ENCODE measurements at regions not wholly inside any gene's neighbourhood (a gene's known extent, or its start where the extent isn't known, plus 50 kb on each side); places are given as distances from the start of the nearest gene placed in this dataset.

DNA sequence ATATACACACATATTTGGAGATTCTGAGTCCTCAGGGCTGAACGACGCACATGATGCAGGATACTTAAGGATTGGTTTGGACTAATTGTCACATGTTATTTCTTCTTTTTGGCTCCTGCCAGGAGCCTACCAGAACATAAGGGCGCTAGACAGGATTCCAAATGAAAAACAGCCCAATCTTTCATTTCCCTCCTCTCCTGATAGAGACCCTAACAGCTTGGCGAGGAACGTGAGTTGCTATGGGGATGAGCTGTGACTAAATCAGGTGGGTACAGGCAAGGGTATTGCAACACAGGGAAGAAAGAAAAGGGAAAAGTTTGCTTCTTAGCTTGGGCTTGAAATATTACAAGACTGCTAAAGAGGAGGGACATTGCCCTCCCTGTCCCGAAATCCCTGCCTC lies 109.9 kb downstream of the AIPL1 start:
- no peak overlapping the region for H3K27ac ChIP-seq (ENCODE audit: insufficient read depth, low read depth, low read length)
- H3K9me1 ChIP-seq (replicated peaks; ENCODE audit: control insufficient read depth, extremely low read depth, insufficient read depth, low read length): no peaks in the 10 kb centered on the region
- H3K9me3 ChIP-seq (replicated peaks; ENCODE audit: control insufficient read depth, insufficient read depth, low read length): no peaks in the 10 kb centered on the region
- CTCF ChIA-PET: interaction anchor here (1.0 to 1.5 kb wide), 2 partner anchors 111 to 733 kb away, joined by 3 to 4 read pairs; no protein-coding TSS in a partner anchor
- peaks cover 13% of the 10 kb centered on the region for H3K4me1 ChIP-seq (ENCODE audit: control insufficient read depth, extremely low read depth, insufficient read depth, low read length)
- H3K27me3 ChIP-seq (ENCODE audit: control insufficient read depth in 2 of 2, insufficient read depth in 2 of 2, low read length in 2 of 2): peaks cover 0 to 2% of the 10 kb centered on the region in 2 experiments
- no peaks in the 10 kb centered on the region for H4K20me1 ChIP-seq (replicated peaks; ENCODE audit: control insufficient read depth, extremely low read depth, insufficient read depth, low read length)
- BruUV-seq (replicated peaks): no TSS peak
- no peak for TF ChIP-seq EZH2 (IDR thresholded peaks at IDR 0.05; ENCODE audit: borderline replicate concordance, low read depth, low read length, severe bottlenecking)
- no peak overlapping the region for H2AFZ ChIP-seq (ENCODE audit: low read depth, low read length)
- H3K9ac ChIP-seq (replicated peaks; ENCODE audit: extremely low read depth, insufficient read depth, low read length): no peak overlapping the region
- POLR2A ChIA-PET: no interaction called here
- H3K4me2 ChIP-seq (ENCODE audit: insufficient read depth, low read length): no peak overlapping the region
- intact Hi-C loops (cut with micrococcal nuclease) (no loop called here), dilution Hi-C loops (cut with MboI; ENCODE audit: extremely low pct_ligation_motif_present, low sequenced_read_pairs) (no loop called here)
- no peaks in the 10 kb centered on the region for H3K36me3 ChIP-seq (ENCODE audit: control insufficient read depth in 2 of 2, extremely low read depth in 1 of 2, insufficient read depth in 2 of 2, low read length in 2 of 2)
- H3K4me3 ChIP-seq (replicated peaks in 1 of 3; ENCODE audit: insufficient read depth in 1 of 3, low read depth in 1 of 3, low read length in 3 of 3): no peak overlapping the region
- DNase-seq (ENCODE audit: low read depth, low spot score) (no peak), FAIRE-seq (no peak)
- no peaks in the 10 kb centered on the region for H3K79me2 ChIP-seq (ENCODE audit: control insufficient read depth, insufficient read depth, low read length)

- no peaks in the 10 kb centered on the region for H3K9me1 ChIP-seq (replicated peaks; ENCODE audit: control insufficient read depth, extremely low read depth, insufficient read depth, low read length)
- H3K9me3 ChIP-seq (replicated peaks; ENCODE audit: control insufficient read depth, insufficient read depth, low read length): no peaks in the 10 kb centered on the region
- peaks cover 4% of the 10 kb centered on the region in 2 experiments for H3K27me3 ChIP-seq (ENCODE audit: control insufficient read depth in 2 of 2, insufficient read depth in 2 of 2, low read length in 2 of 2)
- FAIRE-seq: peak; percentile 59
- ChIA-PET POLR2A (no interaction called here), CTCF (interaction anchor here (1.5 kb wide), 1 partner anchor 731 kb away, joined by 4 read pairs; no protein-coding TSS in a partner anchor)
- H3K9ac ChIP-seq (replicated peaks; ENCODE audit: extremely low read depth, insufficient read depth, low read length): no peak overlapping the region
- H3K79me2 ChIP-seq (ENCODE audit: control insufficient read depth, insufficient read depth, low read length): no peaks in the 10 kb centered on the region
- TF ChIP-seq MYC (IDR thresholded peaks at IDR 0.05; ENCODE audit: low read depth, low read length) (no peak), JUN (IDR thresholded peaks at IDR 0.05; ENCODE audit: borderline replicate concordance, insufficient read depth, insufficient read length, low read depth) (no peak), GATA2 (IDR thresholded peaks at IDR 0.05; ENCODE audit: insufficient read depth, insufficient read length, low read depth, low read length) (no peak), POLR2A (IDR thresholded peaks at IDR 0.05; ENCODE audit: low read depth, low read length) (no peak), POLR2AphosphoS5 (IDR thresholded peaks at IDR 0.05; ENCODE audit: insufficient read depth, low read depth, low read length) (no peak), CTCF (IDR thresholded peaks at IDR 0.05; ENCODE audit: extremely low read depth in 1 of 2, insufficient read depth in 1 of 2, low read depth in 1 of 2, low read length in 2 of 2) (no peak), EZH2 (IDR thresholded peaks at IDR 0.05; ENCODE audit: borderline replicate concordance, low read depth, low read length, severe bottlenecking) (no peak), FOS (IDR thresholded peaks at IDR 0.05; ENCODE audit: borderline replicate concordance, insufficient read depth, low read length) (no peak)
- TF ChIP-seq, protein P1, sequence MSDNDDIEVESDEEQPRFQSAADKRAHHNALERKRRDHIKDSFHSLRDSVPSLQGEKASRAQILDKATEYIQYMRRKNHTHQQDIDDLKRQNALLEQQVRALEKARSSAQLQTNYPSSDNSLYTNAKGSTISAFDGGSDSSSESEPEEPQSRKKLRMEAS (IDR thresholded peaks at IDR 0.05; ENCODE audit: insufficient read depth, insufficient read length): no peak
- H3K36me3 ChIP-seq (ENCODE audit: control insufficient read depth in 2 of 2, extremely low read depth in 1 of 2, insufficient read depth in 2 of 2, low read length in 2 of 2): no peaks in the 10 kb centered on the region
- intact Hi-C loops (cut with micrococcal nuclease): no loop called here
- H4K20me1 ChIP-seq (replicated peaks; ENCODE audit: control insufficient read depth, extremely low read depth, insufficient read depth, low read length): no peaks in the 10 kb centered on the region
- BruUV-seq (replicated peaks): no TSS peak
- no peak overlapping the region for H3K27ac ChIP-seq (ENCODE audit: insufficient read depth, low read depth, low read length)
- no peak overlapping the region for H3K4me3 ChIP-seq (replicated peaks in 1 of 3; ENCODE audit: insufficient read depth in 1 of 3, low read depth in 1 of 3, low read length in 3 of 3)
- dilution Hi-C loops (cut with MboI; ENCODE audit: extremely low pct_ligation_motif_present, low sequenced_read_pairs): no loop called here
- peak; percentile 7 for DNase-seq (ENCODE audit: low read depth, low spot score)
- H2AFZ ChIP-seq (ENCODE audit: low read depth, low read length): no peak overlapping the region
- H3K4me2 ChIP-seq (ENCODE audit: insufficient read depth, low read length): no peak overlapping the region
- peaks cover 13% of the 10 kb centered on the region for H3K4me1 ChIP-seq (ENCODE audit: control insufficient read depth, extremely low read depth, insufficient read depth, low read length)
Observed at GRCh38 chr17:6323626-6324356, 111.1 kb downstream of the AIPL1 start.
